ENCODE measurements at regions not wholly inside any gene's neighbourhood (a gene's known extent, or its start where the extent isn't known, plus 50 kb on each side); places are given as distances from the start of the nearest gene placed in this dataset.

DNA sequence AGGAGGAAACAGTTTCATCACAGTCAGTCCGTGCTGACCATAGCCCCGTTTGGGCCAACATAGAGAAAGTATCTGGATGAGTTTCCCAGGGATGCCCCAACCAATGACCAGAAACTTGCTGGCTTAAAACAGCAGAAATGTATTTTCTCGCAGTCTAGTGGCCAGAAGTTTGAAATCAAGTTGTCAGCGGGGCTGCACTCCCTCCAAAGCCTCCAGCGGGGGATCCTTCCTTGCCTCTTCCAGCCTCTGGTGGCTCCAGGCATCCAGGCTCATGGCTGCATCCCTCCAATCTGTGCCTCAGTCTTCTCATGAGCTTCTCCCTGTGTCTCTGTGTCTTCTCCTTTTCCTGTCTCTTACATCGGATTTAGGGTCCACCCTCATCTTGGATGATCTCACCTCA lies 89.6 kb upstream of the CTBP2 start:
- no peak for DNase-seq (ENCODE audit: low spot score)
- no peak overlapping the region for H3K4me2 ChIP-seq (ENCODE audit: low read length)
- ChIA-PET CTCF (ENCODE audit: unreplicated experiment) (no interaction called here), POLR2A (no interaction called here)
- no TSS peak for BruUV-seq (replicated peaks)
- intact Hi-C loops (cut with micrococcal nuclease; ENCODE audit: unreplicated experiment): no loop called here
- no peak for TF ChIP-seq EZH2phosphoT487 (IDR thresholded peaks at IDR 0.05; ENCODE audit: borderline replicate concordance, low read depth, low read length)
- H2AFZ ChIP-seq (ENCODE audit: low read length): no peak overlapping the region
- no peaks in the 10 kb centered on the region for H3K36me3 ChIP-seq (ENCODE audit: insufficient read depth, low read length)
- no peaks in the 10 kb centered on the region for H4K20me1 ChIP-seq (ENCODE audit: insufficient read depth, low read length)
- H3K4me1 ChIP-seq (ENCODE audit: insufficient read depth, low read length, poor library complexity, severe bottlenecking): no peaks in the 10 kb centered on the region
- no peaks in the 10 kb centered on the region for H3K9me3 ChIP-seq (ENCODE audit: low read length)
- H3K79me2 ChIP-seq (ENCODE audit: insufficient read depth, low read depth, low read length): no peaks in the 10 kb centered on the region
- no peak overlapping the region for H3K4me3 ChIP-seq (ENCODE audit: low read depth, low read length, poor library complexity, severe bottlenecking)
- H3K9me2 ChIP-seq (ENCODE audit: insufficient read depth, low read length): no peaks in the 10 kb centered on the region
- no peak overlapping the region for H3K27ac ChIP-seq (ENCODE audit: low read depth, low read length, poor library complexity, severe bottlenecking)

- TF ChIP-seq EZH2phosphoT487 (IDR thresholded peaks at IDR 0.05; ENCODE audit: borderline replicate concordance, low read depth, low read length) (no peak), CTCF (conservative IDR thresholded peaks at IDR 0.05; ENCODE audit: low read length) (no peak)
- H3K27ac ChIP-seq (ENCODE audit: low read depth, low read length, poor library complexity, severe bottlenecking): no peak overlapping the region
- H3K4me3 ChIP-seq (ENCODE audit: low read depth, low read length, poor library complexity, severe bottlenecking): no peak overlapping the region
- no peaks in the 10 kb centered on the region for H4K20me1 ChIP-seq (ENCODE audit: insufficient read depth, low read length)
- H3K4me2 ChIP-seq (ENCODE audit: low read length): no peak overlapping the region
- no peak for DNase-seq (ENCODE audit: low spot score)
- ChIA-PET CTCF (ENCODE audit: unreplicated experiment) (no interaction called here), POLR2A (no interaction called here)
- H3K9me2 ChIP-seq (ENCODE audit: insufficient read depth, low read length): no peaks in the 10 kb centered on the region
- H3K4me1 ChIP-seq (ENCODE audit: insufficient read depth, low read length, poor library complexity, severe bottlenecking): no peaks in the 10 kb centered on the region
- no TSS peak for BruUV-seq (replicated peaks)
- intact Hi-C loops (cut with micrococcal nuclease; ENCODE audit: unreplicated experiment): no loop called here
- H3K9me3 ChIP-seq (ENCODE audit: low read length): no peaks in the 10 kb centered on the region
- no peaks in the 10 kb centered on the region for H3K79me2 ChIP-seq (ENCODE audit: insufficient read depth, low read depth, low read length)
- H2AFZ ChIP-seq (ENCODE audit: low read length): no peak overlapping the region
- H3K36me3 ChIP-seq (ENCODE audit: insufficient read depth, low read length): no peaks in the 10 kb centered on the region
Measured at GRCh38 chr10:125248489-125248888, 88.1 kb upstream of the CTBP2 start.

DNA sequence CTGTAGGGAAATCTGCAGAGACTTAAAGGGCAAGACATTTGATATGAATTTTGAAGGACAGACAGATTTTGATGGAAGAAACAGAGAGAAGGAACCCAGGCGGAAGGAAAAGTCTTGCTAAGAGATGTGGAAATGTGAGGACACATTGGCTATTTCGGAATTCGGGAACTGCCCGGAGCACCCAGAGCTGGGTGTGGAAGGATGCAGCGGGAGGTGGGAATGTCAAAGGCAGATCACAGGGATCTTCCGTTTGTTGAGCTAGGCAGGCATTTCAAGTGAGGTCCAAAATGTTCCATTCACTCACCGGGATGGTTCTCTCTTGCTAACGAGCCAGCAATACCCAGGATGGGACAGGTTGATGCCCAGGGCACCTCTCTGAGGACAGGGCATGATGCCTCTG lies 87.2 kb upstream of the CTBP2 start:
- H3K9me3 ChIP-seq (ENCODE audit: low read length): no peaks in the 10 kb centered on the region
- no TSS peak for BruUV-seq (replicated peaks)
- TF ChIP-seq EZH2phosphoT487 (IDR thresholded peaks at IDR 0.05; ENCODE audit: borderline replicate concordance, low read depth, low read length): no peak
- no peak for TF ChIP-seq CTCF (conservative IDR thresholded peaks at IDR 0.05; ENCODE audit: low read length)
- H2AFZ ChIP-seq (ENCODE audit: low read length): no peak overlapping the region
- no peaks in the 10 kb centered on the region for H3K4me1 ChIP-seq (ENCODE audit: insufficient read depth, low read length, poor library complexity, severe bottlenecking)
- H3K4me3 ChIP-seq (ENCODE audit: low read depth, low read length, poor library complexity, severe bottlenecking): no peak overlapping the region
- ChIA-PET CTCF (ENCODE audit: unreplicated experiment) (no interaction called here), POLR2A (no interaction called here)
- intact Hi-C loops (cut with micrococcal nuclease; ENCODE audit: unreplicated experiment): no loop called here
- H3K36me3 ChIP-seq (ENCODE audit: insufficient read depth, low read length): no peaks in the 10 kb centered on the region
- H3K9me2 ChIP-seq (ENCODE audit: insufficient read depth, low read length): no peaks in the 10 kb centered on the region
- H3K79me2 ChIP-seq (ENCODE audit: insufficient read depth, low read depth, low read length): no peaks in the 10 kb centered on the region
- H3K4me2 ChIP-seq (ENCODE audit: low read length): no peak overlapping the region
- no peaks in the 10 kb centered on the region for H4K20me1 ChIP-seq (ENCODE audit: insufficient read depth, low read length)
- no peak overlapping the region for H3K27ac ChIP-seq (ENCODE audit: low read depth, low read length, poor library complexity, severe bottlenecking)
- DNase-seq (ENCODE audit: low spot score): no peak

Data from OCI-LY7 (cell line).